GM21786 (cell line): ENCODE measurements at regions not wholly inside any gene's neighbourhood (a gene's known extent, or its start where the extent isn't known, plus 50 kb on each side); places are given as distances from the start of the nearest gene placed in this dataset.

ENCODE experiments used
- ATAC-seq: cut with Tn5 transposase; IDR thresholded peaks from one replicate; pipeline ENCODE4 v1.9.1; 2021; ENCODE audit not compliant: unreplicated experiment

DNA sequence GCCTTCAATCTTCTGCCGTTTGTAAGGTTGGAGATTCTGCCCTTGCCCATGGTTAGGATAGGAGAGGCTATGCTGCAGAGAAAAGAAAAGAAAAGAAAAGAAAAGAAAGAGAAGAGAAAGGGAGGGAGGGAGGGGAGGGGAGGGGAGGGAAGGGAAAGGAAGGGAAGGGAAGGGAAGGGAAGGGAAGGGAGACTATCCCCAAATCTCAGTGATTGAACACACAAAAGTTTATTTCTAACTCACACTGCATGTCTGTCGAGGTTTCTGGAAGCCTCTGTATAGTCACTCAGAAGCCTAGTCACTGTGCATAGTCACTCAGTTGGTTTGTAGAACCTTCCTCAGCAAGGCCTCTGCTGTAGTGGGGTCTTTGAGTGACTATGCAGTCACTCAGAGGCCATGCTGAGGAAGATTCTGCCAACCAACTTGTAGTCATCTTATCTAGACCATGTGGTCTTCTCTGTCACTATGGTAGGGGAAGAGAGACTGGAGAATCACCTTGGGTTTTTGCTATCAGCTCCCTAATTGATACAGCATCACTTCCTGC, 52.3 kb upstream of the ABCC9 start:
- ATAC-seq, result no peak

DNA sequence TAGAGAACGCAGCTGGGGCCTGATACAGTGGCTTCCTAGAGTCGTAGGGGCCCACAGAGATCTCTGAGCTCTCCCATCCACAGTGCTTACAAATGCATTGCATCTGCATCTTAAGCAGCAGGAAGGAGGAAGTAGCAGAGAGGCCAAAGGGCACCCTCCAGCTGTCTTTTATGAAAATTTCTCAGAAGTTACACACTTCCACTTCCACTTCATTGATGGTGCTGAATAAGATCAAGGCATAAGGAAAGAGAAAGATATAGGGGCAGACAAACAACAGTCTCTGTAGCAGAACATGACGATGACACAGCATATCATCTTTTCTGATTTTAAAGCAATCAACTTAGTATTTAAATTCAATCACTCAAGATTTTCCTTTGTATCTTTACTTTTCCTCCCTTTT, 51.6 kb upstream of the ABCC9 start:
- ATAC-seq, result peak; percentile 88

- ATAC-seq, result no peak
Measured at GRCh38 chr12:21991526-21991925, 50.3 kb upstream of the ABCC9 start.
